ENCODE measurements at regions not wholly inside any gene's neighbourhood (a gene's known extent, or its start where the extent isn't known, plus 50 kb on each side); places are given as distances from the start of the nearest gene placed in this dataset.

DNA sequence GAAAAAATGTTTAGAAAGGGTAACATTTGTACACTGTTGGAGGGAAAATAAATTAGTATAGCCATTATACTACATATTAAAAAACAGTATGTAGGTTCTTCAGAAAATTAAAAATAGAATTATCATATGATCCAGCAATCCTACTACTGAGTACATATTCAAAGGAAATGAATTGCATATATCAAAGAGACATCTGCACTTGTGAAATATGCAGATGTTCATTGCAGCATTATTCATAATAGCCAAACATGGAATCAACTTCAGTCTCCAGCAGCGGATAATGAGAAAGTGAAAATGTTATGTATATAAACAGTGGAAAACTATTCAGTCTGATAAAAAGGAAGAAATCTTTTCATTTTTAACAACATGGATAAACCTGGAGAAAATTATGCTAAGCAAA, 695.5 kb downstream of the SLCO4C1 start:
- no peak for FAIRE-seq
- intact Hi-C loops (cut with DNase I), result no loop called here

DNA sequence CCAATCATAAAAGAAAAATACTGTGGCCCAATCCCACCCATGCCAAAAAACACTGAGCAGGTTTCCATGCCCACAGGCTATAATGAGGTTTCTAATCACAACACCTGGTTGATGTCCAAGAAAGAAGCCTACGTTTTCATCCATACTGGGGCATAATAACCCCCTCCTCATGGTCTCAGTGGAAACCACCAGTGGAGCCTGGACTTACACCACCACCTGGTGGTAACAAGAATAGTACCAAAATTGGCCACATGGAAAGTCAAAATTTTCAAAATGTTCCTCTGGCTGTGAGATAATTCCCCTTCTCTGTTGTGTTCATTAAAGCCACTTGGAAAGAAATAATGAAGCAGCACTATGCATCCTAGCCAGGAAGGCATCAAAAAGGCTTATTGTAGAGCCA, 687.3 kb upstream of the ST8SIA4 start:
- Histone ChIP-seq H3K9ac (ENCODE audit: low read length in 3 of 3) (no peak overlapping the region), H3K27ac (ENCODE audit: low read depth in 2 of 2, low read length in 2 of 2) (no peak overlapping the region), H3K9me3 (ENCODE audit: control insufficient read depth in 2 of 3, insufficient read depth in 1 of 3, low read length in 3 of 3) (peaks cover 0 to 4% (median 0%) of the 10 kb centered on the region in 3 donors), H3K36me3 (ENCODE audit: control insufficient read depth in 2 of 3, insufficient read depth in 3 of 3, low read length in 3 of 3) (no peaks in the 10 kb centered on the region), H3K4me3 (ENCODE audit: low read length in 3 of 3) (no peak overlapping the region), H3K4me1 (ENCODE audit: control insufficient read depth in 2 of 3, insufficient read depth in 2 of 3, low read depth in 1 of 3, low read length in 3 of 3) (no peaks in the 10 kb centered on the region), H3K27me3 (ENCODE audit: control insufficient read depth, insufficient read depth, low read length) (no peaks in the 10 kb centered on the region)
- TF ChIP-seq, protein P1, sequence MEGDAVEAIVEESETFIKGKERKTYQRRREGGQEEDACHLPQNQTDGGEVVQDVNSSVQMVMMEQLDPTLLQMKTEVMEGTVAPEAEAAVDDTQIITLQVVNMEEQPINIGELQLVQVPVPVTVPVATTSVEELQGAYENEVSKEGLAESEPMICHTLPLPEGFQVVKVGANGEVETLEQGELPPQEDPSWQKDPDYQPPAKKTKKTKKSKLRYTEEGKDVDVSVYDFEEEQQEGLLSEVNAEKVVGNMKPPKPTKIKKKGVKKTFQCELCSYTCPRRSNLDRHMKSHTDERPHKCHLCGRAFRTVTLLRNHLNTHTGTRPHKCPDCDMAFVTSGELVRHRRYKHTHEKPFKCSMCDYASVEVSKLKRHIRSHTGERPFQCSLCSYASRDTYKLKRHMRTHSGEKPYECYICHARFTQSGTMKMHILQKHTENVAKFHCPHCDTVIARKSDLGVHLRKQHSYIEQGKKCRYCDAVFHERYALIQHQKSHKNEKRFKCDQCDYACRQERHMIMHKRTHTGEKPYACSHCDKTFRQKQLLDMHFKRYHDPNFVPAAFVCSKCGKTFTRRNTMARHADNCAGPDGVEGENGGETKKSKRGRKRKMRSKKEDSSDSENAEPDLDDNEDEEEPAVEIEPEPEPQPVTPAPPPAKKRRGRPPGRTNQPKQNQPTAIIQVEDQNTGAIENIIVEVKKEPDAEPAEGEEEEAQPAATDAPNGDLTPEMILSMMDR (IDR thresholded peaks at IDR 0.05; ENCODE audit: borderline replicate concordance, extremely low read depth, insufficient read depth), result no peak
- intact Hi-C loops (cut with DNase I), result no loop called here
- no peak for DNase-seq
- no peak for FAIRE-seq

More for the DNA sequence above, 695.5 kb downstream of the SLCO4C1 start:
- Histone ChIP-seq H3K36me3 (ENCODE audit: control insufficient read depth in 2 of 3, insufficient read depth in 3 of 3, low read length in 3 of 3) (no peaks in the 10 kb centered on the region), H3K9ac (ENCODE audit: low read length in 3 of 3) (no peak overlapping the region), H3K27ac (ENCODE audit: low read depth in 2 of 2, low read length in 2 of 2) (no peak overlapping the region), H3K4me1 (ENCODE audit: control insufficient read depth in 2 of 3, insufficient read depth in 2 of 3, low read depth in 1 of 3, low read length in 3 of 3) (no peaks in the 10 kb centered on the region), H3K27me3 (ENCODE audit: control insufficient read depth, insufficient read depth, low read length) (no peaks in the 10 kb centered on the region), H3K4me3 (ENCODE audit: low read length in 3 of 3) (no peak overlapping the region), H3K9me3 (ENCODE audit: control insufficient read depth in 2 of 3, insufficient read depth in 1 of 3, low read length in 3 of 3) (no peaks in the 10 kb centered on the region)
- no peak for DNase-seq
- TF ChIP-seq, protein P1 (IDR thresholded peaks at IDR 0.05; ENCODE audit: borderline replicate concordance, extremely low read depth, insufficient read depth), result no peak

DNA sequence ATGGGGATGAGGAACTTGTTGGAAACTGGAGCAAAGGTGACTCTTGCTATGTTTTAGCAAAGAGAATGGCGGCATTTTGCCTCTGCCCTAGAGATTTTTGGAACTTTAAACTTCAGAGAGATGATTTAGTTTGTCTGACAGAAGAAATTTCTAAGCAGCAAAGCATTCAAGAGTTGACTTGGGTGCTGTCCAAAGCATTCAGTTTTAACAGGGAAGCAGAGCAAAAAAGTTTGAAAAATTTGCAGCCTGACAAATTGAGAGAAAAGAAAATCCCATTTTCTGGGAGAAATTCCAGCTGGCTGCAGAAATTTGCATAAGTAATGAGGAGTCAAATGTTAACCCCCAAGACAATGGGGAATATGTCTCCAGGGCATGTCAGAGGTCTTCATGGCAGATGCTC, 682.3 kb upstream of the ST8SIA4 start:
- no peak overlapping the region for H3K27ac ChIP-seq (ENCODE audit: low read depth in 2 of 2, low read length in 2 of 2)
- DNase-seq, result peak in 1 of 5 donors; percentile 7
- H3K27me3 ChIP-seq (ENCODE audit: control insufficient read depth, insufficient read depth, low read length), result no peaks in the 10 kb centered on the region
- no peak overlapping the region for H3K9ac ChIP-seq (ENCODE audit: low read length in 3 of 3)
- intact Hi-C loops (cut with DNase I), result no loop called here
- TF ChIP-seq, protein P1 (IDR thresholded peaks at IDR 0.05; ENCODE audit: borderline replicate concordance, extremely low read depth, insufficient read depth), result no peak
- no peaks in the 10 kb centered on the region for H3K36me3 ChIP-seq (ENCODE audit: control insufficient read depth in 2 of 3, insufficient read depth in 3 of 3, low read length in 3 of 3)
- no peak for FAIRE-seq
- H3K9me3 ChIP-seq (ENCODE audit: control insufficient read depth in 2 of 3, insufficient read depth in 1 of 3, low read length in 3 of 3), result no peaks in the 10 kb centered on the region
- no peak overlapping the region for H3K4me3 ChIP-seq (ENCODE audit: low read length in 3 of 3)
- no peaks in the 10 kb centered on the region for H3K4me1 ChIP-seq (ENCODE audit: control insufficient read depth in 2 of 3, insufficient read depth in 2 of 3, low read depth in 1 of 3, low read length in 3 of 3)

DNA sequence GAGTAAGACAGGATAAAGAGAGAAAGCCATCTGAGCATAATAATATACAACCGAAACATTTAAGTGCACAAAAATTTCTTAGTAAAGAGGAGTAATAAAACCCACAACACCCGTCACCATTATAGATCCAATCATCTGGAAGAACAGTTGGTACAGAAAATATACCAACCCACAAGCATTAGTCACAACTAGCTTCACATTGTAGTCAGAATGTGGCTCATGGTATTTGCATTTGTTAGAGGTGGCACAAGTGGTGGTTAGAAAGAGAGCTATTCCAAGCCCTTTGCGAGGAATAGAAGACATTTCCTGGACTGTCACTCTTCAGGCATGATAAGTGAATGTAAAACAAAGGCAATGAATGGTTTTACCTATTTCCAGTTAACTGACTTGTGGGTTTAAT, 677.5 kb upstream of the ST8SIA4 start:
- no peaks in the 10 kb centered on the region for H3K4me1 ChIP-seq (ENCODE audit: control insufficient read depth in 2 of 3, insufficient read depth in 2 of 3, low read depth in 1 of 3, low read length in 3 of 3)
- no peaks in the 10 kb centered on the region for H3K9me3 ChIP-seq (ENCODE audit: control insufficient read depth in 2 of 3, insufficient read depth in 1 of 3, low read length in 3 of 3)
- FAIRE-seq (no peak), DNase-seq (no peak)
- H3K9ac ChIP-seq (ENCODE audit: low read length in 3 of 3), result no peak overlapping the region
- intact Hi-C loops (cut with DNase I), result no loop called here
- H3K27me3 ChIP-seq (ENCODE audit: control insufficient read depth, insufficient read depth, low read length), result no peaks in the 10 kb centered on the region
- TF ChIP-seq, protein P1 (IDR thresholded peaks at IDR 0.05; ENCODE audit: borderline replicate concordance, extremely low read depth, insufficient read depth), result no peak
- H3K4me3 ChIP-seq (ENCODE audit: low read length in 3 of 3), result no peak overlapping the region
- no peaks in the 10 kb centered on the region for H3K36me3 ChIP-seq (ENCODE audit: control insufficient read depth in 2 of 3, insufficient read depth in 3 of 3, low read length in 3 of 3)
- H3K27ac ChIP-seq (ENCODE audit: low read depth in 2 of 2, low read length in 2 of 2), result no peak overlapping the region
